Hepatocyte (in vitro differentiated cells): ENCODE measurements at regions not wholly inside any gene's neighbourhood (a gene's known extent, or its start where the extent isn't known, plus 50 kb on each side); places are given as distances from the start of the nearest gene placed in this dataset.

Source experiments
- DNase-seq: peaks from one replicate; pipeline ENCODE4 v3.0.0-alpha.2; 2016; ENCODE audit warnings: low spot score
- H2AFZ ChIP-seq: fragments of 200-600 bp; sonication (generic); 2 replicates; pipeline ENCODE4 v1.6.0; 2016; ENCODE audit warnings: antibody characterized with exemption, mild to moderate bottlenecking
- H3K27ac ChIP-seq: fragments of 200-600 bp; sonication (generic); 2 replicates; pipeline ENCODE4 v1.5.1; 2016; ENCODE audit warnings: mild to moderate bottlenecking
- H3K27me3 ChIP-seq: fragments of 200-600 bp; sonication (generic); 2 replicates; pipeline ENCODE4 v1.6.1; 2016
- H3K36me3 ChIP-seq: fragments of 200-600 bp; sonication (generic); replicated peaks from 2 replicates; pipeline ENCODE4 v1.5.1; 2016; ENCODE audit warnings: low read depth; ENCODE audit not compliant: insufficient read depth
- H3K4me1 ChIP-seq: fragments of 200-600 bp; sonication (generic); 2 replicates; pipeline ENCODE4 v1.5.1; 2016; ENCODE audit warnings: mild to moderate bottlenecking, moderate library complexity; ENCODE audit not compliant: insufficient read depth
- H3K4me2 ChIP-seq: fragments of 200-600 bp; sonication (generic); 2 replicates; pipeline ENCODE4 v1.6.0; 2016
- H3K4me3 ChIP-seq: fragments of 200-600 bp; sonication (generic); 2 replicates; pipeline ENCODE4 v1.5.1; 2016; ENCODE audit warnings: mild to moderate bottlenecking
- H3K79me2 ChIP-seq: fragments of 200-600 bp; sonication (generic); 2 replicates; pipeline ENCODE4 v1.6.0; 2017; ENCODE audit warnings: mild to moderate bottlenecking
- H3K9me2 ChIP-seq: fragments of 200-600 bp; sonication (generic); replicated peaks from 2 replicates; pipeline ENCODE4 v1.6.0; 2017; ENCODE audit warnings: mild to moderate bottlenecking; ENCODE audit not compliant: insufficient read depth
- H3K9me3 ChIP-seq: fragments of 200-600 bp; sonication (generic); 2 replicates; pipeline ENCODE4 v1.5.1; 2016; ENCODE audit warnings: low read depth, mild to moderate bottlenecking
- H4K20me1 ChIP-seq: fragments of 200-600 bp; sonication (generic); 2 replicates; pipeline ENCODE4 v1.6.0; 2016; ENCODE audit warnings: mild to moderate bottlenecking; ENCODE audit not compliant: insufficient read depth, poor library complexity, severe bottlenecking
- EZH2 ChIP-seq: fragments of 200-600 bp; sonication (generic); IDR thresholded peaks from 2 replicates; pipeline ENCODE4 v1.6.1; 2016; ENCODE audit warnings: antibody characterized with exemption, mild to moderate bottlenecking, borderline replicate concordance
- EZH2phosphoT487 ChIP-seq: fragments of 200-600 bp; sonication (generic); IDR thresholded peaks from one replicate; pipeline ENCODE4 v1.6.1; 2018; ENCODE audit warnings: antibody characterized with exemption, mild to moderate bottlenecking, low read depth, moderate library complexity; ENCODE audit not compliant: unreplicated experiment, severe bottlenecking
- WGBS: methylation state at CpG from one replicate; pipeline ENCODE4 v1.1.6; 2016; ENCODE audit warnings: low lambda C conversion rate; ENCODE audit errors: missing lambda C conversion rate; 5-methylcytosine and 5-hydroxymethylcytosine counted together
- TF ChIP-seq, protein P1 (sequence below): fragments of 200-600 bp; sonication (generic); IDR thresholded peaks from 2 replicates; pipeline ENCODE4 v1.5.1; 2016; ENCODE audit warnings: antibody characterized with exemption, mild to moderate bottlenecking; ENCODE audit not compliant: poor library complexity

DNA sequence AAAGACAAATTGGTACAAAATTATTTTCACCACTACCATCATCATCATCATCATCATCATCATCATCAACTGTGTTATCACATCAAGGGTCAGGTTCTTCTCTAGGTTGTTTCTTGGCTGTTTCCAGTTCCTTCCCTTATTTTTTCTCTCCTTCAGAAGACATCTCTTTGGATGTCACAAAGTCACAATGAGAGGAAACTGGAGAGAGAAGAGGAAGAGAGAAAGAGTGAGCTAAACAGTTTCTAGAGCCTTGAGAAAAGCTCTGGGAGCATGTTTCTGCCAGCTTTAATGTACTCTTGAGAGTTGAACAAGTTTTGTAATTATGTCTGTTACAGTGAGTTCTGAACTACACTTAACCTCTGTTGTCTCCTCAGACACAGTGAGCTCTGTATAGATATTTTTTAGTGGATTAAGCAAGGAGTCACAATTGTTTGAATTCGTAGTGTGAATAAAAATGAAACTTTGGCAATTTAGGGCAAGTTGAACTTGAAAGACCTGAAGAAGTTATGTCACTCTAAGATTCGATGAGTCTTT is 123.0 kb upstream of the AKIRIN2 start:
- TF ChIP-seq, protein P1, sequence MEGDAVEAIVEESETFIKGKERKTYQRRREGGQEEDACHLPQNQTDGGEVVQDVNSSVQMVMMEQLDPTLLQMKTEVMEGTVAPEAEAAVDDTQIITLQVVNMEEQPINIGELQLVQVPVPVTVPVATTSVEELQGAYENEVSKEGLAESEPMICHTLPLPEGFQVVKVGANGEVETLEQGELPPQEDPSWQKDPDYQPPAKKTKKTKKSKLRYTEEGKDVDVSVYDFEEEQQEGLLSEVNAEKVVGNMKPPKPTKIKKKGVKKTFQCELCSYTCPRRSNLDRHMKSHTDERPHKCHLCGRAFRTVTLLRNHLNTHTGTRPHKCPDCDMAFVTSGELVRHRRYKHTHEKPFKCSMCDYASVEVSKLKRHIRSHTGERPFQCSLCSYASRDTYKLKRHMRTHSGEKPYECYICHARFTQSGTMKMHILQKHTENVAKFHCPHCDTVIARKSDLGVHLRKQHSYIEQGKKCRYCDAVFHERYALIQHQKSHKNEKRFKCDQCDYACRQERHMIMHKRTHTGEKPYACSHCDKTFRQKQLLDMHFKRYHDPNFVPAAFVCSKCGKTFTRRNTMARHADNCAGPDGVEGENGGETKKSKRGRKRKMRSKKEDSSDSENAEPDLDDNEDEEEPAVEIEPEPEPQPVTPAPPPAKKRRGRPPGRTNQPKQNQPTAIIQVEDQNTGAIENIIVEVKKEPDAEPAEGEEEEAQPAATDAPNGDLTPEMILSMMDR: no peak
- TF ChIP-seq EZH2phosphoT487 (no peak), EZH2 (no peak)
- no peaks in the 10 kb centered on the region for H3K27me3 ChIP-seq
- no peaks in the 10 kb centered on the region for H3K36me3 ChIP-seq
- no peak for DNase-seq
- 85% methylated on average over 2 of the region's 2 CpGs for WGBS
- no peaks in the 10 kb centered on the region for H4K20me1 ChIP-seq
- H3K27ac ChIP-seq: no peak overlapping the region
- H3K79me2 ChIP-seq: no peaks in the 10 kb centered on the region
- H3K9me3 ChIP-seq: no peaks in the 10 kb centered on the region
- H3K9me2 ChIP-seq: no peaks in the 10 kb centered on the region
- H2AFZ ChIP-seq: no peak overlapping the region
- H3K4me3 ChIP-seq: no peak overlapping the region
- H3K4me2 ChIP-seq: no peak overlapping the region
- peaks cover 29% of the 10 kb centered on the region for H3K4me1 ChIP-seq

DNA sequence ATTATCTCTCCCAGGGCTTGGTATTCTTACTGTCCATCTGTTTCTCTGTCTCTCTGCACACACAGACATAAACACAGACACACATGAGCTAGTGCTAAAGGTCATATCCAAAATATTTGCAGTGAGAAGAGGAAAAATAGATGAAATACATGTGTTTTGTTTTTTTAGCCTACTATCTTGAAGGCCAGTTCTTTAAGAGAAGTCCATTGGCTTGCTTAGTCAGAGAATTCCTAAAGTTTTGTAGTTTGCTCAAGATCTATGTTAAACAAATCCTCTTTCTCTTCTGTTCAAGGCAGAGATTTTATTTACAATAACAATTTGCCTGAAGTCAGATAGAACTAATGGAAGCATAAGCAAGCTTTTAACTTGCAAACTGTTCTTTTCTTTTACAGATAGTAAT is 120.0 kb upstream of the AKIRIN2 start:
- Histone ChIP-seq H3K9me3 (no peaks in the 10 kb centered on the region), H3K4me3 (no peak overlapping the region), H3K9me2 (no peaks in the 10 kb centered on the region), H3K4me1 (peaks cover 29% of the 10 kb centered on the region), H3K4me2 (no peak overlapping the region), H3K27ac (peak overlapping the region; percentile 8), H3K79me2 (no peaks in the 10 kb centered on the region), H4K20me1 (no peaks in the 10 kb centered on the region), H2AFZ (no peak overlapping the region), H3K36me3 (no peaks in the 10 kb centered on the region), H3K27me3 (no peaks in the 10 kb centered on the region)
- DNase-seq: no peak
- TF ChIP-seq EZH2: no peak
- TF ChIP-seq, protein P1: no peak
- no peak for TF ChIP-seq EZH2phosphoT487

DNA sequence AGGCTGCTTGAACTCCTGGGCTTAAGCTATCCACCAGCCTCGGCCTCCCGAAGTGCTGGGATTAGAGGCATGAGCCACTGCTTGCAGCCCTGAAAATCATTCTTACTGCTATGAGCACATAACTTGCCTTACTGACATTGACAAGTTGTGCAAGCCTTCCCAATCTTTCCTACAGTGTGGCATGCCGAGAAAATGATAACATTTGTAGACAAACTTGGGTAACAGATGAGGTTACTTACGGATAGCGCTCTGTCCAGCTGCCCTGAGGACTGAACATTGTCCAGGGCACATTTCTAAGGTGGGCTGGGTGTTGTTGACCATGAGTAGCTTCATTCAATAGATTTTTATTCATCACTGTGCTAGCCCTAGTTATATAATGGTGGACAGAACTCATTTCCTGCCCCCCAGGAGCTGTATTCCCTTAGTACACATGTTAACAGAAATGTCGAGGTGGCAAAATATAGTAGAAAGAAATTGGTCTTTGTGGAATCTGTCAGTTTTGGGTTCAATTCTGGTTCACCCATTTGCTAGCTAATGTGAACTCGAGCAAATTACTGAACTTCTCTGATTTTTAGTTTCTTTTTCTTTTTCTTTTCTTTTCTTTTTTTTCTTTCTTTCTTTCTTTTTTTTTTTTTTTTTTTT is 118.4 kb upstream of the AKIRIN2 start:
- no peaks in the 10 kb centered on the region for H3K36me3 ChIP-seq
- H3K4me1 ChIP-seq: peaks cover 16% of the 10 kb centered on the region
- no peak overlapping the region for H3K4me3 ChIP-seq
- H3K9me3 ChIP-seq: no peaks in the 10 kb centered on the region
- no peaks in the 10 kb centered on the region for H4K20me1 ChIP-seq
- H3K9me2 ChIP-seq: no peaks in the 10 kb centered on the region
- TF ChIP-seq EZH2phosphoT487 (no peak), EZH2 (no peak)
- TF ChIP-seq, protein P1: no peak
- H3K4me2 ChIP-seq: no peak overlapping the region
- peak; percentile 20 for DNase-seq
- no peaks in the 10 kb centered on the region for H3K27me3 ChIP-seq
- no peak overlapping the region for H2AFZ ChIP-seq
- H3K79me2 ChIP-seq: no peaks in the 10 kb centered on the region
- peak overlapping the region; percentile 35 for H3K27ac ChIP-seq
- 79% methylated on average over 7 of the region's 7 CpGs for WGBS
